PC-3 (cell line): ENCODE measurements at regions not wholly inside any gene's neighbourhood (a gene's known extent, or its start where the extent isn't known, plus 50 kb on each side); places are given as distances from the start of the nearest gene placed in this dataset.

Experiments used
- ATAC-seq: fragments of 200-7000 bp; cut with Tn5 transposase; 2 replicates; pipeline ENCODE4 v1.9.1; 2020; ENCODE audit warnings: mild to moderate bottlenecking, moderate library complexity
- BruUV-seq: library from RNA; stranded (reverse); fragments of 400-500 nt; replicated peaks from 2 replicates; lab custom pipeline; 2021; lab: Mats Ljungman, UMichigan
- CTCF ChIA-PET: fragments of 300-600 bp; sonication (Branson Sonifier 250); formaldehyde crosslinking; loops from one replicate; lab custom pipeline; 2022; ENCODE audit warnings: antibody characterized with exemption; lab: Charles Lee
- POLR2A ChIA-PET: fragments of 300-600 bp; sonication (Branson Sonifier 250); formaldehyde crosslinking; loops from one replicate; lab custom pipeline; 2022; ENCODE audit warnings: antibody characterized with exemption; ENCODE audit not compliant: unreplicated experiment; lab: Charles Lee
- DNase-seq: peaks from one replicate; pipeline ENCODE4 v3.0.0-alpha.2; 2015
- H2AFZ ChIP-seq: fragments of 300-600 bp; sonication (generic); 2 replicates; pipeline ENCODE4 v1.6.0; 2016; ENCODE audit warnings: antibody characterized with exemption, low read length
- H3F3A ChIP-seq: fragments of 300-600 bp; sonication (generic); one replicate; pipeline ENCODE4 v1.6.0; 2017; ENCODE audit warnings: antibody characterized with exemption, low read length, control low read depth, mild to moderate bottlenecking; ENCODE audit not compliant: unreplicated experiment
- H3K27ac ChIP-seq: fragments of 300-600 bp; sonication (generic); 2 replicates; pipeline ENCODE4 v1.5.1; 2016; ENCODE audit warnings: mild to moderate bottlenecking, low read length
- H3K27me3 ChIP-seq: fragments of 300-600 bp; sonication (generic); 2 replicates; pipeline ENCODE4 v1.6.1; 2016; ENCODE audit warnings: low read length, mixed read lengths
- H3K36me3 ChIP-seq: fragments of 300-600 bp; sonication (generic); 2 replicates; pipeline ENCODE4 v1.6.1; 2016; ENCODE audit warnings: low read depth, mixed run types, low read length, mixed read lengths
- H3K4me1 ChIP-seq: fragments of 300-600 bp; sonication (generic); 2 replicates; pipeline ENCODE4 v1.5.1; 2016; ENCODE audit warnings: low read length; ENCODE audit not compliant: insufficient read depth
- H3K4me2 ChIP-seq: fragments of 300-600 bp; sonication (generic); 2 replicates; pipeline ENCODE4 v1.6.0; 2016; ENCODE audit warnings: low read length
- H3K4me3 ChIP-seq: fragments of 300-600 bp; sonication (generic); 2 replicates; pipeline ENCODE4 v1.5.1; 2016; ENCODE audit warnings: mild to moderate bottlenecking, low read length, mixed read lengths
- H3K79me2 ChIP-seq: fragments of 300-600 bp; sonication (generic); 2 replicates; pipeline ENCODE4 v1.6.1; 2017; ENCODE audit warnings: low read length, mixed read lengths
- H3K9ac ChIP-seq: fragments of 300-600 bp; sonication (generic); 2 replicates; pipeline ENCODE4 v1.6.0; 2016; ENCODE audit warnings: mild to moderate bottlenecking, low read length
- H3K9me2 ChIP-seq: fragments of 300-600 bp; sonication (generic); replicated peaks from 2 replicates; pipeline ENCODE4 v1.6.1; 2016; ENCODE audit warnings: mixed run types, low read length, mixed read lengths
- H3K9me3 ChIP-seq: fragments of 300-600 bp; sonication (generic); 2 replicates; pipeline ENCODE4 v1.6.1; 2016; ENCODE audit warnings: low read length, mixed read lengths
- H4K20me1 ChIP-seq: fragments of 300-600 bp; sonication (generic); 2 replicates; pipeline ENCODE4 v1.6.1; 2016; ENCODE audit warnings: low read length, mixed read lengths
- CTCF ChIP-seq: fragments of 300-600 bp; sonication (generic); conservative IDR thresholded peaks from 2 replicates; pipeline ENCODE4 v1.5.1; 2017; ENCODE audit warnings: antibody characterized with exemption, low read depth, mild to moderate bottlenecking, low read length
- EZH2 ChIP-seq: fragments of 300-600 bp; sonication (generic); IDR thresholded peaks from one replicate; pipeline ENCODE4 v1.6.1; 2017; ENCODE audit warnings: antibody characterized with exemption, mild to moderate bottlenecking, low read length; ENCODE audit not compliant: unreplicated experiment
- EZH2phosphoT487 ChIP-seq: fragments of 300-600 bp; sonication (generic); IDR thresholded peaks from 2 replicates; pipeline ENCODE4 v1.6.1; 2018; ENCODE audit warnings: mild to moderate bottlenecking, antibody characterized with exemption, low read length, borderline replicate concordance
- intact Hi-C: fragments of 100-400 bp; cut with micrococcal nuclease; formaldehyde crosslinking; loops from 2 replicates; pipeline ENCODE4 v1.9.0; 2023

GRCh38 chr13:52934258-52934657 lies 85.8 kb upstream of the PCDH8 start:
- Histone ChIP-seq H3K27me3 (no peaks in the 10 kb centered on the region), H3K79me2 (no peaks in the 10 kb centered on the region), H4K20me1 (no peaks in the 10 kb centered on the region), H3K4me3 (no peak overlapping the region), H3K27ac (no peak overlapping the region), H2AFZ (no peak overlapping the region), H3F3A (no peaks in the 10 kb centered on the region), H3K9ac (no peak overlapping the region), H3K9me2 (no peaks in the 10 kb centered on the region), H3K9me3 (no peaks in the 10 kb centered on the region), H3K36me3 (no peaks in the 10 kb centered on the region), H3K4me2 (no peak overlapping the region), H3K4me1 (no peaks in the 10 kb centered on the region)
- no TSS peak for BruUV-seq
- DNase-seq = no peak
- intact Hi-C loops = no loop called here
- no peak for ATAC-seq
- POLR2A ChIA-PET = no interaction called here
- no peak for TF ChIP-seq EZH2
- CTCF ChIA-PET = no interaction called here

DNA sequence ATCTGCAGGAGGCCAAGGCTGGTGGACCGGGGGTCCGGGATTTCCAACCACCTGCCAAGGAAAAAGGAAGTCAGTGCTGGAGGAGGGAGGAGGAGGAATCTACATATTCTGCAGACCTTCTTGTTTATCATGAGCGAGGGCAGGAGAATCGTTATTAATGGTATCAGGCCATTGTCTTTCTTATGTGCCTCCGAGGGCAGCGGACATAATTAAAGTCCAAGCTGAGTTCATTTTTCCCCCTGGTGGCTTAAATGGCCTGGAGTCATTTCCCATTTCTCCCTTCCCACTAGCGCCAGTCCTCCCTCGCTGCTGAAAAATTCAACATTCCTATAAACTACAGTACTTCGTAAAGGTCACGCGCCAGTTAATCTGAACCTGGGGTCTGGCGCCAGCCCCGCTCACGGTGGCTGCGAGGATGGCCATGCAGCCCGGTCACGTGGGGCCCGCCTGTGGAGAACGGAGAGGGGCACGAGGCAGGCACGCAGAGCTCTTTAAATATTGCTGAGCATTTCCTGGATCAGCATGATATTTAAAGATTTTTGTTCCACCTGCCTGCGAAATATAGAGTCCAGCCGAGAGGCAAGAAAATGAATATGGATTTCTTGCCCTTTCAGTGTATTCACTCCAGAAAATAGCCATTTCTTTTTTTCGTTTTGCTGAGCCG lies 85.2 kb upstream of the PCDH8 start:
- no peak overlapping the region for H3K9ac ChIP-seq
- no TSS peak for BruUV-seq
- H3K27me3 ChIP-seq = no peaks in the 10 kb centered on the region
- H3K36me3 ChIP-seq = no peaks in the 10 kb centered on the region
- no peaks in the 10 kb centered on the region for H3K79me2 ChIP-seq
- no peaks in the 10 kb centered on the region for H3F3A ChIP-seq
- H4K20me1 ChIP-seq = no peaks in the 10 kb centered on the region
- ATAC-seq (no peak), DNase-seq (no peak)
- H3K9me3 ChIP-seq = no peaks in the 10 kb centered on the region
- no peak overlapping the region for H3K27ac ChIP-seq
- intact Hi-C loops = no loop called here
- H2AFZ ChIP-seq = no peak overlapping the region
- CTCF ChIA-PET = no interaction called here
- H3K4me3 ChIP-seq = no peak overlapping the region
- no peaks in the 10 kb centered on the region for H3K9me2 ChIP-seq
- H3K4me2 ChIP-seq = no peak overlapping the region
- no peaks in the 10 kb centered on the region for H3K4me1 ChIP-seq
- POLR2A ChIA-PET = no interaction called here
- no peak for TF ChIP-seq EZH2
- no peak for TF ChIP-seq CTCF

GRCh38 chr13:52933099-52933498 lies 84.7 kb upstream of the PCDH8 start:
- Histone ChIP-seq H3K27me3 (no peaks in the 10 kb centered on the region), H2AFZ (no peak overlapping the region), H3K36me3 (no peaks in the 10 kb centered on the region), H3K4me3 (no peak overlapping the region), H4K20me1 (no peaks in the 10 kb centered on the region), H3K4me1 (no peaks in the 10 kb centered on the region), H3K4me2 (no peak overlapping the region), H3K79me2 (no peaks in the 10 kb centered on the region), H3K9ac (no peak overlapping the region), H3K27ac (no peak overlapping the region), H3K9me2 (no peaks in the 10 kb centered on the region), H3F3A (no peaks in the 10 kb centered on the region), H3K9me3 (no peaks in the 10 kb centered on the region)
- intact Hi-C loops = no loop called here
- BruUV-seq = no TSS peak
- no peak for ATAC-seq
- ChIA-PET POLR2A (no interaction called here), CTCF (no interaction called here)
- TF ChIP-seq EZH2 (no peak), EZH2phosphoT487 (no peak), CTCF (no peak)
- DNase-seq = no peak
